ENCODE measurements at regions not wholly inside any gene's neighbourhood (a gene's known extent, or its start where the extent isn't known, plus 50 kb on each side); places are given as distances from the start of the nearest gene placed in this dataset.

DNA sequence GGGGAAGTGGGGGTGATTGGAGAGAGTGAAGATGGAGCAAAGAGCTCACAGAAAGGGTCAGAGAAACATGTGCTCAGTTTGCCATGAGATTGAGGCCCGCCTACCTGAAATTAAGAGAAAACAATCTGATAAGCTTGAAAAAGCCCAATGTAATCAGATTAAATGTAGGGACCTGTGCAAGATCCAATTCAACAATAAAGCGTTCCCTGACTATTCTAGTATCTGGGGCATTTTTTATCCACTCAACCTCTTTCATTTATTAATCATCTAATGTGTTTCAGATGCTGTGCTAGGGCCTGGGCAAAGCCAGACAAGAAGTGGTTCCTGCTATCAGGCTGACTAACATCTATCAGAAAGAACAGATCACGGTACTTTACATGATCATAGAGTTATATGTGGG is 238.4 kb upstream of the MYO3A start:
- H3K4me3 ChIP-seq (replicated peaks; ENCODE audit: low read depth, low read length): no peak overlapping the region
- TF ChIP-seq, protein P1, sequence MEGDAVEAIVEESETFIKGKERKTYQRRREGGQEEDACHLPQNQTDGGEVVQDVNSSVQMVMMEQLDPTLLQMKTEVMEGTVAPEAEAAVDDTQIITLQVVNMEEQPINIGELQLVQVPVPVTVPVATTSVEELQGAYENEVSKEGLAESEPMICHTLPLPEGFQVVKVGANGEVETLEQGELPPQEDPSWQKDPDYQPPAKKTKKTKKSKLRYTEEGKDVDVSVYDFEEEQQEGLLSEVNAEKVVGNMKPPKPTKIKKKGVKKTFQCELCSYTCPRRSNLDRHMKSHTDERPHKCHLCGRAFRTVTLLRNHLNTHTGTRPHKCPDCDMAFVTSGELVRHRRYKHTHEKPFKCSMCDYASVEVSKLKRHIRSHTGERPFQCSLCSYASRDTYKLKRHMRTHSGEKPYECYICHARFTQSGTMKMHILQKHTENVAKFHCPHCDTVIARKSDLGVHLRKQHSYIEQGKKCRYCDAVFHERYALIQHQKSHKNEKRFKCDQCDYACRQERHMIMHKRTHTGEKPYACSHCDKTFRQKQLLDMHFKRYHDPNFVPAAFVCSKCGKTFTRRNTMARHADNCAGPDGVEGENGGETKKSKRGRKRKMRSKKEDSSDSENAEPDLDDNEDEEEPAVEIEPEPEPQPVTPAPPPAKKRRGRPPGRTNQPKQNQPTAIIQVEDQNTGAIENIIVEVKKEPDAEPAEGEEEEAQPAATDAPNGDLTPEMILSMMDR (IDR thresholded peaks at IDR 0.05; ENCODE audit: low read depth, low read length, missing control alignments): no peak
- DNase-seq (ENCODE audit: extremely low read depth, low read depth): no peak

DNA sequence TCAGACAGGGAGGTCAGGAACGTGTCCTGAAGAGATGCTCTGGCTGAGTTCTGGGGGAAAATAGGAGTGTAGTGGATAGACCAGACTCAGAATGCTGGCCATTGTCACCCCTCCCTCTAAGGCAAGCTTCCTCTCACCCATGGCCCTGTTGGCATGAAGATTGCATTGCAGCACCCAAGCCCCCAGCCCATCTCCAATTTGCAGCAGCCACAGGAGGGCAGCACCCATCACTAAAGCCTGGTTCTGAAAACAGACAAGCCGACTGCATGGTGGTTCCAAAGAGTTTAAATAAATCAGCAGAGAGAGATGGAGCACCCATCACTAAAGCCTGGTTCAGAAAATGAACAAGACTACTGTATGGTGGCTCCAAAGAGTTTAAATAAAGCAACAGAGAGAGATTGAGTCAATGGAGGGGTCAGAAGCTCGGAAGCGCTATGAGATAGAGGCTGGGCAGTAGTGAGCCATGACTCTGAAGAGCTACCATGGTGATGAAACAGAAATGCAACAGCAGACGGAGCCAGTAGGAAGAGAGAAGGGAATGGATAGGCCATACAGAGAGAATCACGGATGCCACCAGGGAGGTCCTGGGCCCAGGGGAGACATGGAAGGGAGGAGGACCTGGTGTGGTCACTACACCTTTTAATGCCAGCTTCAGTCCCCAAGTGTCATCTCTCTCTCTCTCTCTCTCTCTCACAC is 237.9 kb upstream of the MYO3A start:
- TF ChIP-seq, protein P1 (IDR thresholded peaks at IDR 0.05; ENCODE audit: low read depth, low read length, missing control alignments): no peak
- no peak overlapping the region for H3K4me3 ChIP-seq (replicated peaks; ENCODE audit: low read depth, low read length)
- DNase-seq (ENCODE audit: extremely low read depth, low read depth): no peak

DNA sequence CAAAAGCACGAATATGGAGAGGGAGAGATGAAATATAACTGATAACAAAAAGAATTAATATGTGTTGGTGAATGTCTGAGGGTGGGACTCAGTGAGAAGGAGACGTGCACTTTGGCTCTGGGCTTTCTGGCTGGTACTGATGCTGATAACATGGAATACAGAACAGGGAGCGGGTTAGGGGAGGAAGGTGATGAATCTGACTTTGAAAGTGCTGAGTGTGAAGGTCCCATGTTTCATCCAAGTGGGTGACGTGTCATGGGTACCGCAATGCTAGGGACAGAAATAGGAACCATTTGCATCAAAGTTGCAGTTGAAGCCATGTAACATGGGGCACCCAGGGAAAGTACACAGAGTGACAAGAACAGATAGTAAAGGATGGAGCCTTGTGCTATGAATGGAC is 236.6 kb upstream of the MYO3A start:
- H3K4me3 ChIP-seq (replicated peaks; ENCODE audit: low read depth, low read length): no peak overlapping the region
- no peak for DNase-seq (ENCODE audit: extremely low read depth, low read depth)
- TF ChIP-seq, protein P1 (IDR thresholded peaks at IDR 0.05; ENCODE audit: low read depth, low read length, missing control alignments): no peak

DNA sequence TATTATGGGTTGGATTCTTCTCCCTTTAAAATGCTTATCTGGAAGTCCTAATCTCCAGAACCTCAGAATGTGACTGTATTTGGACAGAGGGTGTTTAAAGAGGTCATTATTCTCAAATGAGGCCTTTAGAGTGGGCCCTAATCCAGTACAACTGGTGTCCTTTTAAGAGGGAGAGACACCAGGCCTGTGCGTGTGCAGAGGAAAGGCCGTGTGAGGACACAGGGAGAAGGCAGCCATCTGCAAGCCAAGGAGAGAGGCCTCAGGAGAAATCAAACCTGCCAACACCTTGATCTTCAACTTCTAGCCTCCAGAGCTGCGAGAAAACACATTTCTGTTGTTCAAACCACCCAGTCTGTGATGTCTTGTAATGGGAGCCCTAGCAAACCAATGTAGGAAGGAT is 235.4 kb upstream of the MYO3A start:
- TF ChIP-seq, protein P1 (IDR thresholded peaks at IDR 0.05; ENCODE audit: low read depth, low read length, missing control alignments): no peak
- no peak for DNase-seq (ENCODE audit: extremely low read depth, low read depth)

DNA sequence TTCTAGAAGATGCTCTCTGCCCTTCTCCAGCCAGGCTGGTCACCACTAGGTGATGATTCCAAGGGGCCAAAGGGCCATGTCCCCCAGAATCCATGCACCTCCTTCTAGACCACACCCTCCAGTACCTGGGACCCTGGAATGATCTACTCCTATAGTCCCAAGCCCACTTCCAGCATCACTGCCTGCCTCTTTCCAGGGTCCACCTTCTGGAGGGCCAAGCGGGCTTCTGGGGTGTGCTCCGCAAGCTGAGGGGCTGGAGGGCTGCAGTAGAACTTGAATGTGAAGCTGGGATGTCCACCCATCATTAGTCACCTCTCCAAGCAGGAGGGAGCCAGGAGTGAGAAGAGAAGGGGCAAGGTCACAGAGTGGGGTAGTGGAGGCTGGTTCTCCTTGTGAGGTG is 234.4 kb upstream of the MYO3A start:
- no peak overlapping the region for H3K4me3 ChIP-seq (replicated peaks; ENCODE audit: low read depth, low read length)
- TF ChIP-seq, protein P1 (IDR thresholded peaks at IDR 0.05; ENCODE audit: low read depth, low read length, missing control alignments): no peak
- DNase-seq (ENCODE audit: extremely low read depth, low read depth): no peak

More for the DNA sequence above, 235.4 kb upstream of the MYO3A start:
- H3K4me3 ChIP-seq (replicated peaks; ENCODE audit: low read depth, low read length): no peak overlapping the region

DNA sequence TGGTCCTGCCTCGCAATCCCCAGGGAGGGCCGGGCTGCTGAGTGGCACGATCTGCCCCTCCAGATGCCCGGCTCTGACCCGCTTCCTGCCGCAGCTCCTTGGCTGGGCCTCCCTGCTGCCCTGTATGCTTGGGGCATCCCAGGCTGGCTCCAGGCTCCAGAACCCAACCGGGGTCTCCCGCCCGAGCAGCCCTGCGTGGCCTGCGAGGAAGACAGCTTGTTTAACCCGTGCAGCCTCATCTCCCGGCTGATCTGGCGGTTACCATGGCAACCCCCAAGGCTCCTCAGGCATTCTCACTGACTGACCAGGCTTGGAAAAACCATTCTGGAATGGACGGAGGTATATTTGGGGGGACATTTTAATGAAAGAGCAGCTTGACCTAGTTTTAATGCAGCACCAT is 232.4 kb upstream of the MYO3A start:
- H3K4me3 ChIP-seq (replicated peaks; ENCODE audit: low read depth, low read length): no peak overlapping the region
- TF ChIP-seq, protein P1 (IDR thresholded peaks at IDR 0.05; ENCODE audit: low read depth, low read length, missing control alignments): no peak
- no peak for DNase-seq (ENCODE audit: extremely low read depth, low read depth)

DNA sequence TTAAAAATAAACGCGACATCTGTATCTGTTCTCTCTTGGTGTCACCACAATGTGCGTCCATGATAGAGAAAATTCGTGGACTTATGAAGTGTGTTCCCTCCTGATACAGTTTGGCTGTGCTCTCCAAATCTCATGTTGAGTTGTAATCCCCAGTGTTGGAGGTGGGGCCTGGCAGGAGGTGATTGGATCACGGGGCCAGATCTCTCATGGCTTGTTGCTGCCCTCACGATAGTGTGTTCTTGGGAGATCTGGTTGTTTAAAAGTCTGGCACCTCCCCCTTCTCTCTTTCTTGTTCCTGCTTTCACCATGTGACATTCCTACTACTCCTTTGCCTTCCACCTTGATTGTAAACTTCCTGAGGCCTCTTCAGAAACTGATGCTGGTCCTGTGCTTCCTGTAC is 229.4 kb upstream of the MYO3A start:
- no peak overlapping the region for H3K4me3 ChIP-seq (replicated peaks; ENCODE audit: low read depth, low read length)
- DNase-seq (ENCODE audit: extremely low read depth, low read depth): no peak
- TF ChIP-seq, protein P1 (IDR thresholded peaks at IDR 0.05; ENCODE audit: low read depth, low read length, missing control alignments): no peak
